Kidney (tissue), 13 donors: ENCODE measurements at regions not wholly inside any gene's neighbourhood (a gene's known extent, or its start where the extent isn't known, plus 50 kb on each side); places are given as distances from the start of the nearest gene placed in this dataset.

Experiments used
- DNase-seq, 5 donors: peaks; one replicate each; pipeline ENCODE4 v3.0.0-alpha.2; 2013 to 2020
- FAIRE-seq: peaks from 2 replicates; lab custom pipeline; 2012; peaks lifted over from hg19 to GRCh38; lab: Jason Lieb, UNC
- H3K27ac ChIP-seq, 2 donors: one replicate each; pipeline ENCODE4 v1.7.0; 2013; ENCODE audit warnings: low read depth in 2 of 2, low read length in 2 of 2, inconsistent platforms in 1 of 2
- H3K27me3 ChIP-seq: one replicate; pipeline ENCODE4 v1.7.1; 2013; ENCODE audit warnings: low read length, inconsistent platforms; ENCODE audit not compliant: control insufficient read depth, insufficient read depth
- H3K36me3 ChIP-seq, 3 donors: one replicate each; pipeline versions ENCODE4 v1.7.0 to v1.7.1; 2013; ENCODE audit warnings: low read length in 3 of 3, control low read depth in 1 of 3, inconsistent platforms in 1 of 3; ENCODE audit not compliant: insufficient read depth in 3 of 3, control insufficient read depth in 2 of 3
- H3K4me1 ChIP-seq, 3 donors: one replicate each; pipeline versions ENCODE4 v1.7.0 to v1.7.1; 2013; ENCODE audit warnings: low read length in 3 of 3, inconsistent platforms in 1 of 3, low read depth in 1 of 3; ENCODE audit not compliant: control insufficient read depth in 2 of 3, insufficient read depth in 2 of 3
- H3K4me3 ChIP-seq, 3 donors: one replicate each; pipeline versions ENCODE4 v1.7.0 to v1.8.1; 2013; ENCODE audit warnings: low read length in 3 of 3, control low read depth in 1 of 3, inconsistent platforms in 1 of 3
- H3K9ac ChIP-seq, 3 donors: one replicate each; pipeline versions ENCODE4 v1.7.0 to v1.7.1; 2013; ENCODE audit warnings: low read length in 3 of 3, control low read depth in 1 of 3, inconsistent platforms in 1 of 3
- H3K9me3 ChIP-seq, 3 donors: one replicate each; pipeline versions ENCODE4 v1.7.0 to v1.7.1; 2013; ENCODE audit warnings: low read length in 3 of 3, control low read depth in 1 of 3, inconsistent platforms in 1 of 3; ENCODE audit not compliant: control insufficient read depth in 2 of 3, insufficient read depth in 1 of 3
- CTCF ChIP-seq: IDR thresholded peaks from 3 replicates; pipeline ENCODE4 v1.5.1; 2012; ENCODE audit warnings: mild to moderate bottlenecking, moderate library complexity, borderline replicate concordance; ENCODE audit not compliant: insufficient read depth; ENCODE audit errors: extremely low read depth
- intact Hi-C: fragments of 100-400 bp; cut with DNase I; formaldehyde crosslinking; loops from one replicate; pipeline ENCODE4 v1.11.1; 2022
- donor health status: control.
- donor health status: control.
- donor health status: control.
- donor health status: control.
- donor health status: control.
- donor health status: DM: yes; HTN: yes; CAD: no.
- donor health status: Normal renal cell carcinoma (clear cell type).

DNA sequence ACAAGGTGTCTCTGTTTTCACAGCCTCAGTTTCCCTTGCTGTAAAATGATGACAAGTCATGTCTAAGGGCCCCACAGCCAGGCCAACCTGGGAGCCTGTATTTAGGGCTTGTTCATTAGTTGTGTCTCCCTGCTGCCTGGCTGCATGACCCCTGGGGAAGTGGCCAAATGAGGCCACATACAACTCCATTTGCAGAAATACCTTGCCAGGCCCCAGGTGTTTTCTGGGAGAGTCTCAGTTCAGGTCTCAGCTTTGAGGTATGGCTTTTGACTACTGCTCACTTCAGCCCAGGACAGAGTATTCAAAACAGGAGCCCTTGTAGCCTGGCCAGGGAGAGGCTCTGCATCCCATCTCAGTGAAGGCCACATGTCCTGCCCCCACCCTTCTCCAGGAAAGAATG lies 202.5 kb upstream of the MAMLD1 start:
- H3K4me3 ChIP-seq: no peak overlapping the region
- DNase-seq (no peak), FAIRE-seq (no peak)
- H3K36me3 ChIP-seq: no peaks in the 10 kb centered on the region
- no peaks in the 10 kb centered on the region for H3K27me3 ChIP-seq
- intact Hi-C loops: no loop called here
- no peak overlapping the region for H3K9ac ChIP-seq
- H3K9me3 ChIP-seq: no peaks in the 10 kb centered on the region
- no peaks in the 10 kb centered on the region for H3K4me1 ChIP-seq
- no peak overlapping the region for H3K27ac ChIP-seq
- TF ChIP-seq CTCF: no peak

DNA sequence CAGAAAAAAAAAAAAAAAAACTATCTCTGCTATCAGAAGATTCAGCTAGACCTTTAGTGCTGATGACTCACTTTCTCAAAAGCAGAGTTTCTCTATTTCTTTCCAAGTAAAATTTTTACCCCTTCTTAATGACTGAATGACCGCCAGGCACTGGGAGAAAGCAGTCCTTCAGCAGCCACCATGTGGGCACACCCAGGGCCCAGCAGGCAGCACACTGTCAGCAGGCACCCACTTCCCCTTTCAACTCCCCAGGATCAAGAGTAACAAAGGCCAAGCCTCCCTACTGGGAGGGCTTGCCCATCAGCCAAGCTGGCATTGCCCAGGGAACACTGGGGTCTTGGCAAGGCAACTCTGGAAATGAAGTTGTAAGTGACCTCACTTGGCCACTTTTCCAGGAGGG lies 201.9 kb upstream of the MAMLD1 start:
- H3K27ac ChIP-seq: no peak overlapping the region
- H3K27me3 ChIP-seq: no peaks in the 10 kb centered on the region
- no peaks in the 10 kb centered on the region for H3K9me3 ChIP-seq
- no peak overlapping the region for H3K9ac ChIP-seq
- no peak overlapping the region for H3K4me3 ChIP-seq
- no peak for FAIRE-seq
- no peak for DNase-seq
- no peak for TF ChIP-seq CTCF
- intact Hi-C loops: no loop called here
- H3K36me3 ChIP-seq: no peaks in the 10 kb centered on the region
- no peaks in the 10 kb centered on the region for H3K4me1 ChIP-seq

DNA sequence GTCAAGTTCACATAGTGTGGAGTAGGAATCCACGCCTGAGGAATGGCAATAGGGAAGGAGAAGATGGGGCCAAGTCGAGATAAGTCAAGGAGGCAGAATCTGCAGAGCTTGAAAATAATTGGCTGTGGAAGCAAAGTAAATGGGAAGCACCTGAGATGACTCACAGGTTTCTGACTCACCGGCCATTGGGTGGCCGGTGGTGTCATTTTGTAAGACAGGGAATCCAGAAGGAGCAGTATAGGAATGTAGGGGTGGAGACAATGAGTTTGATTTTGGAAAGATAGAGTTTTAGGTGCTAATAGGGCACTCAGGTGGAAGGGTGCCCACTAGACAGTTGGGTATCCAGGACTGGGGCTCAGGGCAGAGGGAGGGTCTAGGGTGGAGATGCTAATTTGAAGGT lies 201.0 kb upstream of the MAMLD1 start:
- no peaks in the 10 kb centered on the region for H3K27me3 ChIP-seq
- H3K36me3 ChIP-seq: no peaks in the 10 kb centered on the region
- H3K27ac ChIP-seq: no peak overlapping the region
- intact Hi-C loops: no loop called here
- H3K9ac ChIP-seq: no peak overlapping the region
- FAIRE-seq: no peak
- H3K9me3 ChIP-seq: no peaks in the 10 kb centered on the region
- no peak for DNase-seq
- H3K4me3 ChIP-seq: no peak overlapping the region
- TF ChIP-seq CTCF: no peak
- no peaks in the 10 kb centered on the region for H3K4me1 ChIP-seq

- TF ChIP-seq CTCF: no peak
- Histone ChIP-seq H3K9ac (no peak overlapping the region), H3K36me3 (no peaks in the 10 kb centered on the region), H3K27ac (no peak overlapping the region), H3K4me1 (no peaks in the 10 kb centered on the region), H3K27me3 (no peaks in the 10 kb centered on the region), H3K9me3 (no peaks in the 10 kb centered on the region), H3K4me3 (no peak overlapping the region)
- FAIRE-seq: no peak
- intact Hi-C loops: no loop called here
- no peak for DNase-seq
Measured at GRCh38 chrX:150163221-150163930, 199.7 kb upstream of the MAMLD1 start.
